ENCODE measurements at regions not wholly inside any gene's neighbourhood (a gene's known extent, or its start where the extent isn't known, plus 50 kb on each side); places are given as distances from the start of the nearest gene placed in this dataset.

DNA sequence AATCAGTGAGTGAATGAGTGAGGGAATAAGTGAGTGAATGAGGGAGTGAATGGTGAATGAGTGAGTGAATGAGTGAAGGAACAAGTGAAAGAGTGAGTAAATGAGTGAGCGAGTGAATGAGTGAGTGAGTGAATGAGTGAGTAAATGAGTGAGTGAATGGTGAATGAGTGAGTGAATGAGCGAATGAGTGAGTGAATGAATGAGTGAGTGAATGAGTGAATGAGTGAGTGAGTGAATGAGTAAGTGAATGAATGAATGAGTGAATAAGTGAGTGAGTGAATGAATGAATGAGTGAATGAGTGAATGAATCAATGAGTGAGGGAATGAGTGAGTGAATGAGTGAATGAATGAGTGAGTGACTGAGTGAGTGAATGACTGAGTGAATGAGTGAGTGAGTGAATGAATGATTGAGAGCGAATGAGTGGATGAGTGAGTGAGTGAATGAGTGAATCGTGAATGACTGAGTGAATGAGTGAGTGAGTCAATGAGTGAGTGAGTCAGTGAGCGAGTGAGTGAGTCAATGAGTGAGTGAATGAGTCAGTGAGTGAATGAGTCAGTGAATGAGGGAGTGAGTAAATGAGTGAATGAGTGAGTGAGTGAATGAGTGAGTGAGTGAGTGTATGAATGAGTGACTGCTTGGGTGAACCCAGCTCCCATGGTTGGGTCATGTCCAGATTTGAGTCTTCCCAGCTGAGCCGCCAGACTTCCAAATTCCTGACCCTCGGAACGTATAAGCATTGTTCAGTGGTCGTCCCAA lies 133.0 kb downstream of the NPIPB11 start (continued):
- TF ChIP-seq ADNP (tag; IDR thresholded peaks at IDR 0.05) (peak; percentile 57; the same call in 1 of the 2 replicates), CSDE1 (IDR thresholded peaks at IDR 0.05) (peak in 1 of 2 experiments; percentile 64; a peak in 1 of 4 replicates), PHF20 (IDR thresholded peaks at IDR 0.05; ENCODE audit: partially characterized antibody) (peak; percentile 70), TAL1 (IDR thresholded peaks at IDR 0.05) (peak; percentile 40; the same call in 1 of the 2 replicates), MCM7 (IDR thresholded peaks at IDR 0.05) (peak; percentile 76 to 81; a peak in 1 of 4 replicates), ASH1L (IDR thresholded peaks at IDR 0.05; ENCODE audit: borderline replicate concordance, low read depth, partially characterized antibody) (peak; percentile 52), TRIM24 (IDR thresholded peaks at IDR 0.05) (peak; percentile 98 to 99), CBFA2T2 (conservative IDR thresholded peaks at IDR 0.05) (0 out of 2 replicates have a peak, but pooled peaks have one; percentile 2), ZNF24 (IDR thresholded peaks at IDR 0.05) (peak; percentile 100), FOXK2 (conservative IDR thresholded peaks at IDR 0.05 in 1 of 2, IDR thresholded peaks at IDR 0.05 in 1 of 2; ENCODE audit: low read depth in 2 of 2) (peak in 1 of 2 experiments; percentile 49; a peak in 1 of 4 replicates), MIER1 (IDR thresholded peaks at IDR 0.05; ENCODE audit: low read depth) (peak; percentile 64; the same call in 1 of the 2 replicates), JUND (IDR thresholded peaks at IDR 0.05; ENCODE audit: borderline replicate concordance, low read depth, low read length) (peak; percentile 36; the same call in 1 of the 2 replicates), JUND (tag; IDR thresholded peaks at IDR 0.05; ENCODE audit: borderline replicate concordance, low read depth, low read length) (peak; percentile 64; the same call in 1 of the 3 replicates), SMARCA5 (IDR thresholded peaks at IDR 0.05) (peak; percentile 91; the same call in 1 of the 2 replicates), SMARCA4 (IDR thresholded peaks at IDR 0.05) (peak; percentile 50), BRD9 (IDR thresholded peaks at IDR 0.05; ENCODE audit: low read depth, partially characterized antibody) (peak; percentile 71)
- TF ChIP-seq, protein P1, sequence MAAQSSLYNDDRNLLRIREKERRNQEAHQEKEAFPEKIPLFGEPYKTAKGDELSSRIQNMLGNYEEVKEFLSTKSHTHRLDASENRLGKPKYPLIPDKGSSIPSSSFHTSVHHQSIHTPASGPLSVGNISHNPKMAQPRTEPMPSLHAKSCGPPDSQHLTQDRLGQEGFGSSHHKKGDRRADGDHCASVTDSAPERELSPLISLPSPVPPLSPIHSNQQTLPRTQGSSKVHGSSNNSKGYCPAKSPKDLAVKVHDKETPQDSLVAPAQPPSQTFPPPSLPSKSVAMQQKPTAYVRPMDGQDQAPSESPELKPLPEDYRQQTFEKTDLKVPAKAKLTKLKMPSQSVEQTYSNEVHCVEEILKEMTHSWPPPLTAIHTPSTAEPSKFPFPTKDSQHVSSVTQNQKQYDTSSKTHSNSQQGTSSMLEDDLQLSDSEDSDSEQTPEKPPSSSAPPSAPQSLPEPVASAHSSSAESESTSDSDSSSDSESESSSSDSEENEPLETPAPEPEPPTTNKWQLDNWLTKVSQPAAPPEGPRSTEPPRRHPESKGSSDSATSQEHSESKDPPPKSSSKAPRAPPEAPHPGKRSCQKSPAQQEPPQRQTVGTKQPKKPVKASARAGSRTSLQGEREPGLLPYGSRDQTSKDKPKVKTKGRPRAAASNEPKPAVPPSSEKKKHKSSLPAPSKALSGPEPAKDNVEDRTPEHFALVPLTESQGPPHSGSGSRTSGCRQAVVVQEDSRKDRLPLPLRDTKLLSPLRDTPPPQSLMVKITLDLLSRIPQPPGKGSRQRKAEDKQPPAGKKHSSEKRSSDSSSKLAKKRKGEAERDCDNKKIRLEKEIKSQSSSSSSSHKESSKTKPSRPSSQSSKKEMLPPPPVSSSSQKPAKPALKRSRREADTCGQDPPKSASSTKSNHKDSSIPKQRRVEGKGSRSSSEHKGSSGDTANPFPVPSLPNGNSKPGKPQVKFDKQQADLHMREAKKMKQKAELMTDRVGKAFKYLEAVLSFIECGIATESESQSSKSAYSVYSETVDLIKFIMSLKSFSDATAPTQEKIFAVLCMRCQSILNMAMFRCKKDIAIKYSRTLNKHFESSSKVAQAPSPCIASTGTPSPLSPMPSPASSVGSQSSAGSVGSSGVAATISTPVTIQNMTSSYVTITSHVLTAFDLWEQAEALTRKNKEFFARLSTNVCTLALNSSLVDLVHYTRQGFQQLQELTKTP (IDR thresholded peaks at IDR 0.05; ENCODE audit: low read depth in 1 of 2, partially characterized antibody in 2 of 2) = peak in 1 of 2 experiments; percentile 92
- TF ChIP-seq, protein P2, sequence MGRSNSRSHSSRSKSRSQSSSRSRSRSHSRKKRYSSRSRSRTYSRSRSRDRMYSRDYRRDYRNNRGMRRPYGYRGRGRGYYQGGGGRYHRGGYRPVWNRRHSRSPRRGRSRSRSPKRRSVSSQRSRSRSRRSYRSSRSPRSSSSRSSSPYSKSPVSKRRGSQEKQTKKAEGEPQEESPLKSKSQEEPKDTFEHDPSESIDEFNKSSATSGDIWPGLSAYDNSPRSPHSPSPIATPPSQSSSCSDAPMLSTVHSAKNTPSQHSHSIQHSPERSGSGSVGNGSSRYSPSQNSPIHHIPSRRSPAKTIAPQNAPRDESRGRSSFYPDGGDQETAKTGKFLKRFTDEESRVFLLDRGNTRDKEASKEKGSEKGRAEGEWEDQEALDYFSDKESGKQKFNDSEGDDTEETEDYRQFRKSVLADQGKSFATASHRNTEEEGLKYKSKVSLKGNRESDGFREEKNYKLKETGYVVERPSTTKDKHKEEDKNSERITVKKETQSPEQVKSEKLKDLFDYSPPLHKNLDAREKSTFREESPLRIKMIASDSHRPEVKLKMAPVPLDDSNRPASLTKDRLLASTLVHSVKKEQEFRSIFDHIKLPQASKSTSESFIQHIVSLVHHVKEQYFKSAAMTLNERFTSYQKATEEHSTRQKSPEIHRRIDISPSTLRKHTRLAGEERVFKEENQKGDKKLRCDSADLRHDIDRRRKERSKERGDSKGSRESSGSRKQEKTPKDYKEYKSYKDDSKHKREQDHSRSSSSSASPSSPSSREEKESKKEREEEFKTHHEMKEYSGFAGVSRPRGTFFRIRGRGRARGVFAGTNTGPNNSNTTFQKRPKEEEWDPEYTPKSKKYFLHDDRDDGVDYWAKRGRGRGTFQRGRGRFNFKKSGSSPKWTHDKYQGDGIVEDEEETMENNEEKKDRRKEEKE (IDR thresholded peaks at IDR 0.05; ENCODE audit: borderline replicate concordance in 1 of 2, control insufficient read depth in 1 of 2, low read depth in 2 of 2, low read length in 1 of 2) = 0 out of 4 replicates have a peak, but pooled peaks of 1 of the 2 experiments have one; percentile 9
- TF ChIP-seq, protein P3, sequence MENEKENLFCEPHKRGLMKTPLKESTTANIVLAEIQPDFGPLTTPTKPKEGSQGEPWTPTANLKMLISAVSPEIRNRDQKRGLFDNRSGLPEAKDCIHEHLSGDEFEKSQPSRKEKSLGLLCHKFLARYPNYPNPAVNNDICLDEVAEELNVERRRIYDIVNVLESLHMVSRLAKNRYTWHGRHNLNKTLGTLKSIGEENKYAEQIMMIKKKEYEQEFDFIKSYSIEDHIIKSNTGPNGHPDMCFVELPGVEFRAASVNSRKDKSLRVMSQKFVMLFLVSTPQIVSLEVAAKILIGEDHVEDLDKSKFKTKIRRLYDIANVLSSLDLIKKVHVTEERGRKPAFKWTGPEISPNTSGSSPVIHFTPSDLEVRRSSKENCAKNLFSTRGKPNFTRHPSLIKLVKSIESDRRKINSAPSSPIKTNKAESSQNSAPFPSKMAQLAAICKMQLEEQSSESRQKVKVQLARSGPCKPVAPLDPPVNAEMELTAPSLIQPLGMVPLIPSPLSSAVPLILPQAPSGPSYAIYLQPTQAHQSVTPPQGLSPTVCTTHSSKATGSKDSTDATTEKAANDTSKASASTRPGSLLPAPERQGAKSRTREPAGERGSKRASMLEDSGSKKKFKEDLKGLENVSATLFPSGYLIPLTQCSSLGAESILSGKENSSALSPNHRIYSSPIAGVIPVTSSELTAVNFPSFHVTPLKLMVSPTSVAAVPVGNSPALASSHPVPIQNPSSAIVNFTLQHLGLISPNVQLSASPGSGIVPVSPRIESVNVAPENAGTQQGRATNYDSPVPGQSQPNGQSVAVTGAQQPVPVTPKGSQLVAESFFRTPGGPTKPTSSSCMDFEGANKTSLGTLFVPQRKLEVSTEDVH (IDR thresholded peaks at IDR 0.05; ENCODE audit: low read depth, partially characterized antibody) = peak; percentile 32

Measured in K562 (cell line).